GM18499 (cell line): ENCODE measurements at regions not wholly inside any gene's neighbourhood (a gene's known extent, or its start where the extent isn't known, plus 50 kb on each side); places are given as distances from the start of the nearest gene placed in this dataset.
"Not testable (repeated sequence)": the region's sequence is repeated elsewhere in the genome, so short reads cannot be mapped to it uniquely, and the experiment has no call there.

Experiments
- ATAC-seq: cut with Tn5 transposase; IDR thresholded peaks from one replicate; pipeline ENCODE4 v1.9.1; 2021; ENCODE audit warnings: moderate number of reproducible peaks; ENCODE audit not compliant: insufficient read depth, unreplicated experiment

GRCh38 chrX:63000196-63000595, 350.9 kb downstream of the SPIN4 start:
- ATAC-seq, result not testable (repeated sequence)
